ENCODE measurements at regions not wholly inside any gene's neighbourhood (a gene's known extent, or its start where the extent isn't known, plus 50 kb on each side); places are given as distances from the start of the nearest gene placed in this dataset.
"Not testable (repeated sequence)": the region's sequence is repeated elsewhere in the genome, so short reads cannot be mapped to it uniquely, and the experiment has no call there.

DNA sequence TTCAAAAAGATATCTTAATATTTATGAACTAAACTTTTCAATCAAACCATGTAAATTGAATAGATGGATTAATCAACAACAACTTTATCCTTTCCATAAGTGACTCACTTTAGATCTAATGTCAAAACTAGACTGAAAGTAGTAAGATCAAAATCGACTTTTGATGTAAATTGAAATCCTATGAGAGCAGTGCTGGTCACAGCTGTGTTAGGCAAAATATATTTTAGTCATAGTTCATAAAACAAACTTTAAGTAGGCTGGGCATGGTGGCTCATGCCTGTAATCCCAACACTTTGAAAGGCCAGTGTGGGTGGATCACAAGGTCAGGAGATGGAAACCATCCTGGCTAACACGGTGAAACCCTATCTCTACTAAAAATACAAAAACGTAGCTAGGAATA lies 245.5 kb downstream of the CDY2A start:
- TF ChIP-seq EZH2 (IDR thresholded peaks at IDR 0.05); ZNF274 (IDR thresholded peaks at IDR 0.05; ENCODE audit: low read depth, low read length); SP1 (IDR thresholded peaks at IDR 0.05; ENCODE audit: low read depth); POLR2A (IDR thresholded peaks at IDR 0.05; ENCODE audit: borderline replicate concordance, extremely low read depth, insufficient read depth, insufficient read length); YY1 (IDR thresholded peaks at IDR 0.05; ENCODE audit: extremely low read depth, insufficient replicate concordance, low read depth, low read length); SIN3A (IDR thresholded peaks at IDR 0.05; ENCODE audit: low read depth); CEBPB (IDR thresholded peaks at IDR 0.05; ENCODE audit: low read depth); TCF7L2 (IDR thresholded peaks at IDR 0.05; ENCODE audit: borderline replicate concordance, extremely low read depth, insufficient read depth, insufficient read length); EZH2phosphoT487 (IDR thresholded peaks at IDR 0.05; ENCODE audit: borderline replicate concordance); EGR1 (IDR thresholded peaks at IDR 0.05; ENCODE audit: low read depth); ZFX (IDR thresholded peaks at IDR 0.05): not testable (repeated sequence)
- TF ChIP-seq, protein P1, sequence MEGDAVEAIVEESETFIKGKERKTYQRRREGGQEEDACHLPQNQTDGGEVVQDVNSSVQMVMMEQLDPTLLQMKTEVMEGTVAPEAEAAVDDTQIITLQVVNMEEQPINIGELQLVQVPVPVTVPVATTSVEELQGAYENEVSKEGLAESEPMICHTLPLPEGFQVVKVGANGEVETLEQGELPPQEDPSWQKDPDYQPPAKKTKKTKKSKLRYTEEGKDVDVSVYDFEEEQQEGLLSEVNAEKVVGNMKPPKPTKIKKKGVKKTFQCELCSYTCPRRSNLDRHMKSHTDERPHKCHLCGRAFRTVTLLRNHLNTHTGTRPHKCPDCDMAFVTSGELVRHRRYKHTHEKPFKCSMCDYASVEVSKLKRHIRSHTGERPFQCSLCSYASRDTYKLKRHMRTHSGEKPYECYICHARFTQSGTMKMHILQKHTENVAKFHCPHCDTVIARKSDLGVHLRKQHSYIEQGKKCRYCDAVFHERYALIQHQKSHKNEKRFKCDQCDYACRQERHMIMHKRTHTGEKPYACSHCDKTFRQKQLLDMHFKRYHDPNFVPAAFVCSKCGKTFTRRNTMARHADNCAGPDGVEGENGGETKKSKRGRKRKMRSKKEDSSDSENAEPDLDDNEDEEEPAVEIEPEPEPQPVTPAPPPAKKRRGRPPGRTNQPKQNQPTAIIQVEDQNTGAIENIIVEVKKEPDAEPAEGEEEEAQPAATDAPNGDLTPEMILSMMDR (IDR thresholded peaks at IDR 0.05 in 2 of 3, conservative IDR thresholded peaks at IDR 0.05 in 1 of 3; ENCODE audit: borderline replicate concordance in 1 of 3, insufficient read depth in 1 of 3, low read depth in 2 of 3, low read length in 2 of 3): not testable (repeated sequence)

Measured in HCT116 (cell line).